A673 (cell line): ENCODE measurements at regions not wholly inside any gene's neighbourhood (a gene's known extent, or its start where the extent isn't known, plus 50 kb on each side); places are given as distances from the start of the nearest gene placed in this dataset.

Experiments used
- EZH2 ChIP-seq: fragments of 200-600 bp; sonication (generic); IDR thresholded peaks from 2 replicates; pipeline ENCODE4 v1.6.1; 2017; ENCODE audit warnings: borderline replicate concordance, low read depth, mild to moderate bottlenecking, mixed read lengths, antibody characterized with exemption, low read length; ENCODE audit not compliant: poor library complexity, severe bottlenecking
- TF ChIP-seq, protein P1 (sequence below): fragments of 300-800, 200-600 bp; sonication (generic); conservative IDR thresholded peaks from 2 replicates; pipeline ENCODE4 v1.5.1; 2017; ENCODE audit warnings: low read depth, mild to moderate bottlenecking, antibody characterized with exemption, low read length, moderate library complexity, mixed read lengths

DNA sequence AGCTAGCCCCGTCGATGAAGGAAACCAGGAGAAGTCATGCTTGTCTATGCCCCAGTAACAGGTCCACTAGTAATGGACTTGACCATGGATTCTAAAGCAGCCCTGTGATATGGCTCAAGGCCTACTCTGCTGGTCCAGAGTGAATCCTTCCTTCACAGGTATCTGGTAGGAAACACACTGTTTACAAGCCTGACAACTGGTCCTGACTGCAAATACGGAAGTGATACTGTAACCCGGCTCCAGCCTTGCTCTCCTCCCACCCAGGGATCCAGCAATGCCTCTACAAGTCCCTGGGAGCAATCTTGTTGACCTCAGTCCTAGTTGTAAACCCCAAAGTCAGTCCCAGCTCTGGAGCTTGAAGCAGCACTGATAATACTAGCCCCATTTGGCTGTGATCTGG lies 239.2 kb upstream of the GRID2 start:
- no peak for TF ChIP-seq EZH2
- TF ChIP-seq, protein P1, sequence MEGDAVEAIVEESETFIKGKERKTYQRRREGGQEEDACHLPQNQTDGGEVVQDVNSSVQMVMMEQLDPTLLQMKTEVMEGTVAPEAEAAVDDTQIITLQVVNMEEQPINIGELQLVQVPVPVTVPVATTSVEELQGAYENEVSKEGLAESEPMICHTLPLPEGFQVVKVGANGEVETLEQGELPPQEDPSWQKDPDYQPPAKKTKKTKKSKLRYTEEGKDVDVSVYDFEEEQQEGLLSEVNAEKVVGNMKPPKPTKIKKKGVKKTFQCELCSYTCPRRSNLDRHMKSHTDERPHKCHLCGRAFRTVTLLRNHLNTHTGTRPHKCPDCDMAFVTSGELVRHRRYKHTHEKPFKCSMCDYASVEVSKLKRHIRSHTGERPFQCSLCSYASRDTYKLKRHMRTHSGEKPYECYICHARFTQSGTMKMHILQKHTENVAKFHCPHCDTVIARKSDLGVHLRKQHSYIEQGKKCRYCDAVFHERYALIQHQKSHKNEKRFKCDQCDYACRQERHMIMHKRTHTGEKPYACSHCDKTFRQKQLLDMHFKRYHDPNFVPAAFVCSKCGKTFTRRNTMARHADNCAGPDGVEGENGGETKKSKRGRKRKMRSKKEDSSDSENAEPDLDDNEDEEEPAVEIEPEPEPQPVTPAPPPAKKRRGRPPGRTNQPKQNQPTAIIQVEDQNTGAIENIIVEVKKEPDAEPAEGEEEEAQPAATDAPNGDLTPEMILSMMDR: no peak
